ENCODE measurements at regions not wholly inside any gene's neighbourhood (a gene's known extent, or its start where the extent isn't known, plus 50 kb on each side); places are given as distances from the start of the nearest gene placed in this dataset.

DNA sequence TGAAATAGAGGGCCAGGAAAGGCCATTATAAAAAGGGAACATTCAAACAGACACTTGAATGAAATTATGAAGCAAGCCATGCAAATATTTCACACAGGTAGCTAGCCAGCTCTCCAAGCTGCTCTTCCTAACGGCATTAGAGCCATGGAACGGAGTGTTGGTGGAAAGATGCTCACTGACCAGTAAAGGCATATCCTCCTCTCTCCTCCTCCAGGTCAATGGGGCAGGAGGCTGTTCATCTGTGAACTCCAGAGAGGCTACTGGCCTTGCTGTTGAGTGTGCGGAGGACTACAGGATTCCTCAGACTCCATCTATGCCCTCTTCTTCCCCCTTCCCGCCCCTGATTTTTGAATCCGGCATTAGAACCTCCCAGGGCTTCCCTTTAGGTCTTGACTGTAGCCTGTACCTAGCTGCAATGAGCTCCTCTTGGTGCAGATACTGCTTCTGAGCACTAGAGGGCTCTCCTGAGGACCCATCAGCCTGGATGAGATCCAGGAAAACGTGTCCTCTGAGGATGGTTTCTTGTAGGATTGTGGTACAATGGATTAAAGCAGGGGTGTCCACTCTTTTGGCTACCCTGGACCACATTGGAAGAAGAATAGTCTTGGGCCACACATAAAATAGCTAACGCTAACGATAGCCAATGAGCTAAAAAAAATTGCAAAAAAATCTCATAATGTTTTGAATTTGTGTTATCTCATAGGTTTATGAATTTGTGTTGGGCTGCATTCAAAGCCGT lies 162.2 kb downstream of the SREK1 start:
- DNase-seq (ENCODE audit: low spot score), result peak; percentile 69

DNA sequence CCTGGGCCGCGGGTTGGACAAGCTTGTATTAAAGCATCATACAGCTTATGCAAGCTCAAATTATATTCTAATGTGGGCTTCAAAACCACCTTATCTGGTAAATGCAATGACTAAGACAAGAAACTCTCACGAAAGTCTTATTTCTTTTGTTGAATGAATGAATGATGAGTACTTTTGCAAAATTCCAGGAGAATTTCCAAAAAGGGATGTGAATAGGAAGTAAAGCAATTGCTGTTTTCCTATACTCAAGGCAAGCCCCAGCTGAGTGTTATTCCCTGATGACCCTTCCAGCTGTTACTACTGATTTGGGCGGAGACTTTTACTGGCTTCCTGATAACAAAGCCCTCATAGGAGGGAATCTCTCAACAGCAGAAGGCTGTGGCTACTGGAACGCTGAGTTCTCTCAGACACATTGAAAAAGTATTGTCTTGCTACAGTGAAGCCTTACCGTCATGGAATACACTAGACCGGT lies 162.8 kb downstream of the SREK1 start:
- DNase-seq (ENCODE audit: low spot score), result no peak

DNA sequence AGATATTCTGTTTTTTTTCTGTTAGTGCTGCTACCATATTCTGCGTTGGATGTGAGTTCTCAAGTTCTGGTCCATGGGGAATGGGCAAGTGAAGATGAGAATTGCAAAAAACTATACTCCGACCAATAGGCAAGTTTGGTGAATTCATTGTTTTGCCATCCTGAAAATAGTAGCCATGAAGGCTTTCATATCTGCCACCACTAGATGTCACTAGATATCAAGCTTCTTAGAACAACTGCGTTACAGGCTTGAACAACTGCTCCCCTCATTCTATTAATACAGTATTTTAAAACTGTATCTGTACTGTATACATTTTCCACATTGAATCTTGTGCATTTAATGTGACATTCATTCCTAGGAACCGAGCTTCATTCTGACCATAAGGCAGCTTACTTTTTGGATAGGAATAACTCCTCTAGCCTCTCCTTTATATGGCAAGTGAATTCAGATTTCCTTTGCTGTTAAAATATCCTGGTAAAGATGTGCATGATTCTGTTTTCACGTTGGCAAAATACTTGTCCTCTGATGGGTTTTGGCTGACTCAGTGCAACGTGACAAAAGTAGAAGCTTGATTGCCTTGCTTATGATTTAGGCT lies 163.6 kb downstream of the SREK1 start:
- DNase-seq (ENCODE audit: low spot score), result peak; percentile 84

DNA sequence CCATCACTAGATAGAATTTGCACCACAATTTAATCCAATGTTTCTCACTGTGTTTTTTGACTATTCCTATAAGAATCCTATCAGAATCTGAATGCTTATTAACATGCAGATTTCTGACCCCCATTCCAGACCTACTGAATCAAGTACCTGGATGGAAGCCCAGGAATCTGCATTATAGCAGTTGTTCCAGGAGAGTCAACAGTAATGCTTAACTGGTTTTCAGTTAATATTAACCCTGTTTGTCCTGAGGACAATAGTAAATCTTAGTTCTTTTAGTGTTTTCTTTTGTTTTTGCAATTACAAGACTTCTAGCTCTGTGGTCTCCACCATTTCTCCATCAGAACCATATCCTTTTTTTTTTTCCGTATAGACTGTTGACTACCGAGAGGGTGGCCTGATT lies 168.2 kb downstream of the SREK1 start:
- DNase-seq (ENCODE audit: low spot score), result no peak

DNA sequence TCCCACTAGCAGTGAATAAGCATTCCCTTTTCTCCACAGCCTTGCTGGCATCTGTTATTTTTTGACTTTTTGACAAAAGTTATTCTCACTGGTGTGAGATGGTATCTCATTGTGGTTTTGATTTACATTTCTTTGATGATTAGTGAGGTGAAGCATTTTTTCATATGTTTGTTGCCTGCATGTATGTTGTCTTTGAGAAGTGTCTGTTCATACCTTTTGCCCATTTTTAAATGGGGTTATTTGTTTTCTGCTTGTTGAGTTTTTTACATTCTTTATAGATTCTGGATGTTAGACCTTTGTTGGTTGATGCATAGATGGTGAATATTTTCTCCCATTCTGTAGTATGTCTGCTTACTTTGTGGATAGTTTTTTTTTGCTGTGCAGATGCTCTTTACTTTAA lies 171.7 kb downstream of the SREK1 start:
- no peak for DNase-seq (ENCODE audit: low spot score)

DNA sequence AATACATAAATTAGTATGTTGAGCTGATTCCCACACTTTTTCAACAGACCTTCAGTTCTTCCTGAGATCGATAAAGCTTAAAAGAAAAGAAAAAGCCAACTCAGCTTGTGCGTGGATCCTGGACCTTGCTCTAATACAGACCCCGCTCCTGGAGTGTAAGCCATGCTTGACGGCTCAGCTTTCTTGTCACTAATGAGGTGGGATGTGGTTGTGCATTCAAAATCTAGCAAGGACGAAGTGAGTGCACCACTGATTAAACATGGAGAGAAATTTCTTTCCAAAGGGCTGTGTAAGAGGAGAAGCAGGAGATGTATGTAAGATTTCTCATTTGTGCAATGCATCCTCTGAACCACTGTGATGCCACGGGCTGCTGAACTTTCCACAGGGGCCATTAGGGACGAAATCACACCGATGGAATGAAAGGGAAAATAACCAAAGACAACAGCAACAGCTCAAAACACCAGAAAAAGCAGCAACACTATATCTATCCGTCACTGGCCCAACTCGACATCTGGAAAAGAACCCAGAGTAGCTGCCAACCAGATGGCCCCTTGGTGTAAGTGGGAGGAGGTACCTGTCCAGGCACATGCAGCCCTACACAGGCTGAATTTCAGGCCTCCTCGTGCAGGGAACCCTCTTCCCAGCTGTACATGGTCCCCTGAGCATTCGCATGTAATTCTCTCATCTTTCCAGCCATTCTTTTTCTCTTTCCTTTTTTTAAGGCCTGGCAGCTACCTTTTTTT lies 178.9 kb downstream of the SREK1 start:
- DNase-seq (ENCODE audit: low spot score), result no peak

DNA sequence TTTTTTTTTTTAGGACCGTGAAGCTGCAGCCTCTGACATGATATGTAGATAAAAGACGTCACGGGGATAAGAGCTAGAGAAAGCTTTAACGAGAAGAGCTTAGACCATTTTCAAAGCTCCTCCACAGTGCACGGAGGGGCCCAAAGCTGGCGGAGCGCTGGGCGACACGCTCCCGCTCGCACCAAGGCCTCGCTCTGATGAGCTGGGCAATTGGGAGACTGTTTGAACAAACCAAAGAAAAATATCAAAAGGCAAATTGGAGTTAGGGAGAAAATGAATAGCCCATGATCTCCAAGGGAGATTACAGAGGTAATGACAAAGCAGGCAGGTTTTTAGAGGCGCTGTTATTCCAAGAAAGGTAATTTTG lies 179.4 kb downstream of the SREK1 start:
- no peak for DNase-seq (ENCODE audit: low spot score)

DNA sequence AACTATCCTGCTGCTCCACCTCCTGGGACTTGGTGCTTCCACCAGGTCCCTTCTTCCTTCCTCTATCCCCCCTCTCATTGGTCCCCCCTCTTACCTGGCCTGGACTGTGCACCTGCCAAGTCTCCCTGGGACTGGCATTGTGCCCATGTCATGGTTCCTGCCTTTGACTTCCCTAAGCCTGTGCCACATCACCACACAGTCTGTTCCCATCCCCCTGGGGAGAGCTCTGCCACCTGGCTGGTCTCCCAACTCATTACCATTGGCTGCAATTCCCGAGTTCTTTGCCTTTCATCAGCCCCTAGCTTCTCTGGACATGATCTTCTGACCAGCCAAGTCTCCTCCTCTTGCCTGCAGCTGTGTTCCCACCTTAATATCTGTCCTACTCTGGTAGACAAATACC lies 180.3 kb downstream of the SREK1 start:
- DNase-seq (ENCODE audit: low spot score), result no peak

DNA sequence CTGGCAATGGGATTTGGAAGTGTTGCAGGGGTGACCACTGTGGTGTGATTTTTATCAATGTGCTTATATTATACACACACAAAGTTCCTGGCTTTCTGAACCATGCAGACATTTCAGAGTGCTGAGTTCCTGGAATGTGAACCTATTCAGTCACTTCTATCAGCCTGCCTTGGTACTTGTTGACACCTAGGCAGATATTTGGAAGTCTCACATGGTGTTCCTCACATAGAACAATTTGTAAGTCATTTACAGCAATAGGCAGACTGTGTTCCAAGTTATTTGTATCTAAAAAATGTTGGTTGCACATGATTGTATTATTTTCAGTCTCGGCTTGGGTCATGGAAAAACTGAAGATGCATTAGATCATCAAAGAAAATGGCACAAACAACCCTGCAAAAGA lies 182.2 kb downstream of the SREK1 start:
- DNase-seq (ENCODE audit: low spot score), result no peak

DNA sequence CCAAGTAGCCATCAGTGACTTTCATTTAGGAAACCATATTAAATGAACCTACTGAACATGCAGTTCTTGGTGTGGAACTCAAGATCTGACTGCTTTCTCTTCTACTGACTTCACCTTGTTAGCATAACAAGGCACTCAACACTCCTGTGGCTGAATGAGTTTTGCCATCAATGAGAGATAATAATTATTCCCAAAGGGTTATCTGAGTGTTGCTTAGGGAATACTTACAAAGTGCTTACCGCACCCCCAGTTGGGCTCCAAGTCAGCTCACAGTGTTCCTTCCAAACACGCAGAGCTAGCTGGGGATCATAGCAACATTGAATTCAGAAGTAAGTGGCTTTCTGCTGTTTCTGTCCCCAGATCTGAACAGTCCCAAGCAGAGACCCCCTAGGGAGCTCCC lies 182.9 kb downstream of the SREK1 start:
- no peak for DNase-seq (ENCODE audit: low spot score)

DNA sequence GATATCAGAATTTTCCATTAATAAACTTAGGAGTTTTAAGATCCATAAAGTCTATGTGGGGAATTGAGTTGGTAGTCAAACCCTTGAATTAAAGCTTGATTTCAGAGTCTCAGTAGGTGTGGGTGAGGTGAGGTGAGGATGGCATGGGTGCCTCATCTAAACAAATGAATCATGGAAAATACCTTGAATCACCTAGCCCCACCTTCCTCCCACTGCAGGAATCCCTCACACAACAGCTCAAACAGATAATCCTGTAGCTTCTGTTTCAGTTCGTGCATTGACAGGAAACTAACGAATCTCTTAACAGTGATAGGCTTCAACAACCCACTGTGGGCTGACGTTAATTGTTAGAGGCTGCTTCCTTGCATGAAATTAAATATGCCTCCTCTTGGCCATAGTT lies 185.0 kb downstream of the SREK1 start:
- no peak for DNase-seq (ENCODE audit: low spot score)

DNA sequence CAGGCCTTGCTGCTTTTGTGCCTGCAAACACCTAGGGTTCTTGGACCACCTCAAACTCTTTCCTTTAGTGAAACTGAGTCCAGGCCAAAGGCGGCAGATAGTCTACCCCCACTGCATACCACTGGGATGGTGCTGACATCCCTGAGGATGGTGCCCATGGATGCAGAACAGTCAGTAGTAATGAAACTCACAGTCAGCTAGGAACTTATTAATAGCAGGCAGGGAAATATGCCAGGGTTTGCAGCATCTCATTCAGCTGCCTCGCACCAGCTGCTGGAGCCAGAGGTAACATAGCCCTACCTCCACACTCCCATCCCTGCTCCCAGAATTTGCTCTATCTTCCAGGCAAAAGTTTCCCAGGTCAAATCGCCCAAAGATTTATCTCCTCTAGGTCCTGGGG lies 189.1 kb downstream of the SREK1 start:
- no peak for DNase-seq (ENCODE audit: low spot score)

DNA sequence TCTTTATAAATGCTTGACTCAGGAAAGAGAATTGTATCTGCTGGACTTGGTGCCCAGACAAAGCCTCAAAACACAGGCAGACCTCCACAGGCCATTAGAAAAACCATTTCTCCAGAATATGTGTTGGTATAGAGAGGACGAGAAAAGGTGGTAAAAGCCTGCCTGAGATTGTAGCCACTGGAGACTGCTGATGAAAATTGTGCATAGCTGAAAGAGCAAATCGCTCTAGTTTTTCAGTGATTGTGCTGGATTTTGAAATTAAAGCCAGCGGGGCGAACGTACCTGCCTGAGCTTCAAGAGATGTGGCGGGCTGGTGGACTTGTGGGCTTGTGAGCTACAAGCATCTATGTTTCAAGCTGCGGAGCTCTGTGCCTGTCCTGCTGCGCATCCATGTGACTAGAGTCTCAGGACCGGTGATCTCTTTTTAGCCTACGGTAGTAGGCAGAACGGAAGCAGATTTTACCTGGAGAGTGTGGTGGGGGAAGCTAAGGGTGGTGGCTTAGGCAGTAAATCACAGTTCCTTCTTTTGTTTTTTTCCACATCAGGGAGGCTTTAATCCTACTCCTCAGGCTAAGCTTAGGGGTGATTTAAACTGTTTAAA lies 193.6 kb downstream of the SREK1 start:
- DNase-seq (ENCODE audit: low spot score), result no peak

DNA sequence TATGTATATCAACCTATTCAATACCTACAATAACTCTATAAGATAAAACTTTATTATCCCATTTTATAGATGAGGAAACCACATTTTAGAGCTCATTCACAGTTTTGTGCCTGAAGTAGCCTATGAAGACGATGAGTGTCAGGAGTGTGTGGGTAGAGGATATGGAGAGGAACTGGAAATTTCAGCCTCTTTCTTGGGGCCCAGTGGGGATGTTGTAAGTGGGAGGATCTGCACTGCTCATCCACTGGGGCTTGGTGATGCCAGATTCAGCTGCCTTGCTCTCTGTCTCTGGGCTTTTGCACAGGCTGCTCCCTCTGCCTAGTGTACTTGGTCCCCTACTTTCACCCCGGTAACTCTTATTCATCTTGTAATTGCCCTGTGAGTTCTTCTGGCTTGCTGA lies 194.7 kb downstream of the SREK1 start:
- no peak for DNase-seq (ENCODE audit: low spot score)

DNA sequence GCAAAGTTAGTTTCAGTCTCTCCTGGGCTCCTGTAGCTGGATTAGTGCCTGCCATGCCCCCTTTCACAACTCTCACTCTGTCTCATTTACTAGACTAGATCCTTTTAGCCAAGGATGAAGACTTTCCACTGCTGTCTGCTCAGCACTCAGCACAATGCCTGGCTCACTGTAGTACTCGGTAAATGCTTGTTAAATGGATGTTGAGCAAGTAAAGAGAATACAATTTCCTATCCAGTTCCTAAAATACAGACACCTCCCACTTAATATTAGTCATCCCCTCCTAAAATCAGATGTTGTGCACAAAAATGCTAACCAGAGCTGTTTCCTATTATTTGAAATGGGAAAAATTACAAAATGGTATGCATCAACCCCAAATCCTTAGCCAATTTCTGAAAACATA lies 195.8 kb downstream of the SREK1 start:
- DNase-seq (ENCODE audit: low spot score), result no peak

DNA sequence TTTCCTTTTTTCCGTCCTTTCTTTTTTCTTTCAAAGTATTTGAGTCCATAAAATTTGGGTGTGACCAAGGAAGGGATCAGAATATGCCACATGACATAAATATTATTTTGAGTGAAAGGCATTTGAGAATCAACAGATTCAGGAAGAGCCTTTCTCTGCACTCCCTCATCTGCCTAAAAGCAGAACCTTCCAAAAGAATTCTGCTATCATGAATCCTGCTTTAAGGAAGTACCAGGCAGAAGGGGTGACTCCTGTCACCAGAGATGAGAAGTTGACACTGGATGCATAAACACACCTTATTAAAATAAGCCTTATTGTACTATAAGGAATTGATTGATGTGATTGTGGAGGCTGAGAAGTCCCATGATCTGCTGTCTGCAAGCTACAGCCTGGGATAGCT lies 196.7 kb downstream of the SREK1 start:
- no peak for DNase-seq (ENCODE audit: low spot score)

DNA sequence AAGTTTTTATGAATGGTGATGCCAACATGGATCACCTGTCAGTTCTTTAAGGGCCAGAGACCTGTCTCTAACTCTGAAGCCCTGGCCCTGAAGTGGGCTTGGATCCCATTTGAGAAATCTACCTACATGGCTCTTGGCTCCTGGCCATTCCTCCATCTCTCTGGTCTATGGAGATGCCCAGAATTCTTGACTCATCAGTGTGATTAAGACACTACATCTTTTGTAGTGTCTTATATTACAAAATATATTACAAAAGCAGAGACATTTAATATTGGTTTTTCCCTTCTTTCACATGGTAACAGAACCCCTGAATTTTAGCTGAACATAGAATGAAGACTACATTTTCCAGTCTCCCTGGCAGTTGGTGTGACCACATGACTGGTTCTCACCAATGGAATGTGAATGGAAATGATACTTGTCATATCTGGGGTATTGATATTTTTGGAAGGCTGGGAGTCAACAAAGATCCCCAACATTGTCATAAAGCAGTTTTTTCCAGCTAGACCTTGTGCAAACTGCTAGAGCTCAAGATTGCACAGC lies 198.3 kb downstream of the SREK1 start:
- no peak for DNase-seq (ENCODE audit: low spot score)

DNA sequence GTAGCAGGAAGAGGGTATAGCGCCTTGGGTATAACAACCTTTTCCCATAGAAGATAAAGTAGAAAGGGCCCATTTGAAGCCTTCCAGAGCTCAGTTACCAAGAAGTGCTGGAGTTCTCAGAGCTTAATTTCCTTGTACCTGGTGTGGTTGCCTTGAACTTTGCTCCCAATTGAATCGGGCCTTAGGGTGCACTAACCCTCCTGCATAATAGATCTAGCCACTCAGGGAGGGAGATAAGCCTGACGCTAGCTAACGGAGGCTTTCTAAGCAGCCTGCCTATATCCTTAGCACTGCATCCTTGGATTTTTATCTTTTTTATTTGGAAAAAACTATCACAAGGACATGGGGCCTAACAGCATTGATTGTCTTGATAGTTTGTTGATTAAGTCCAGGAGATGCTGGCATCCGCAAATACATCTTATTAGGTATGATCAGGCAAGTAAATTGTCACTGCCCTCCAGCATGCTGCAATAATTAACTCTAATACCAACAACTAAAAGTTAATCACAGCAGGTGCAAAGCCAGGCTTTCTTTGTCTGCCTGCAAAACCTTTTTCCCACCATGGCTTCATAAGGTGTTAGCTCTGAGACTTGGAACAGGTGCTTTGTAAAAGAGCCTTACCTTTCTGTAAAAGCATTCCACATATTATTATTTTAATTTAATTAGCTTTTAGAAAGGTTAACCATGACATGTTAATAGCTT lies 199.4 kb downstream of the SREK1 start:
- DNase-seq (ENCODE audit: low spot score), result no peak

DNA sequence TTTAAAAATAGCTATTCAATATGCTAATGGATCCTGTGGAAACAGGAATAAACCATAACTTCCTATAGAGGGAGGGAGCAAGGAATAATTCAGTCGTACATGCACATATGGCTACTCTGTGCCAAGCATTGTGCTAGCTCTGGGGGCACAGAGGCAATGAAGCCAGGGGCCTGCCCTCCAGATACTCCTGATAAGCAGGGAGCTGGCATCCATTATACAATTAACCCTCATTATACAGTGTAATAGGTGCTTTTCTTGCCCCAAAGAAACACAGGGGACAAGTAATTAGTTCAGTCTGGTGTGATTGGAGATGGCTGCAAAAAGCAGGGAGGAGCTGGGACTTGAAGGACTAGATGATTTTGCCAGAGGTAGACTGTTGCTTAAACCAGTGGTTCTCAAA lies 200.4 kb downstream of the SREK1 start:
- no peak for DNase-seq (ENCODE audit: low spot score)

DNA sequence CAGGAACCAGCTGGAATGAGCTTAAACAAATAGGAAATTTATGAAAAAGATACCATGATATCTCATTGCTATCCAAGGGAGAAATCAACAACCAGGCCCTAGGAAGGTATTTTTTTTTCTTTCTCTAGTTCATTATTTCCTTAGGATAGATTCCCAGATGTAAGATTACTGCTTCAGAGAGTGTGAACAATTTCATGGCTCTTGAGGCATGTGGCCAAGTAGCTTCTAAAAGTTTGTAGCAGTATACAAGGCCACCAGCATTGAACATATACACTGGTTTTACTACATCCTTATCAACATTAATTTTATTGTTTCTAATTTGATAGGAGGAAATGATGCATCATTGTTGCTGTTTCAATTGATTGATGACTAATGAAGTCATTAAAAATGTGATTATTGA lies 201.2 kb downstream of the SREK1 start:
- no peak for DNase-seq (ENCODE audit: low spot score)

DNA sequence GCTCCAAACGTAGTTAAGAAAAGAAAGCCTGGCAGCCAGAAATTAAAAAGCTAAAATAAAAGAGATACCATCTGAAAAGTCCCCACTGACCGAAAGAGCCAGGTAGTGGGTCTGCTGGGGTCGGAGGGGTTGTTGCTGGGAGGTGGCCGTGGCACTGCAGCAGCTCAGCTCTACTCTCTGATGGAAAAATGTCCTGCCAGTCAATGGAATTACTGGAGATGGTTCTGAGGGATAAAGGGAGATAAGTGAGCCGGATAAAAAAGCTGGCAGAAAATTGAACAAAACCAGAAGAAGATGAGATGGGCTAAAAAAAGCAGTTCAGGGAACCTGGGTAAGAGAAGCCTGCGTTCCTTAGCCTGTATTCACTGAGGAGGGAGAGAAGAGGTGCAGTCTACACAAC lies 202.8 kb downstream of the SREK1 start:
- DNase-seq (ENCODE audit: low spot score), result no peak
